ENCODE measurements at regions not wholly inside any gene's neighbourhood (a gene's known extent, or its start where the extent isn't known, plus 50 kb on each side); places are given as distances from the start of the nearest gene placed in this dataset.

- TF ChIP-seq CTCF (IDR thresholded peaks at IDR 0.05) = no peak
- TF ChIP-seq POLR2A (IDR thresholded peaks at IDR 0.05) = no peak
These were observed 1061.8 kb upstream of the ARRDC3 start for GRCh38 chr5:92444888-92445287.

GRCh38 chr5:92435781-92436180 lies 1052.7 kb upstream of the ARRDC3 start:
- TF ChIP-seq POLR2A (IDR thresholded peaks at IDR 0.05) (no peak), CTCF (IDR thresholded peaks at IDR 0.05) (no peak)
- H3K4me3 ChIP-seq = no peak overlapping the region
- intact Hi-C loops (cut with DNase I) = no loop called here
- no peaks in the 10 kb centered on the region for H3K36me3 ChIP-seq
- DNase-seq = no peak
- H3K4me1 ChIP-seq = no peaks in the 10 kb centered on the region
- no peaks in the 10 kb centered on the region for H3K27me3 ChIP-seq
- peaks cover 0 to 9% (median 0%) of the 10 kb centered on the region in 3 donors for H3K9me3 ChIP-seq
- no peak overlapping the region for H3K27ac ChIP-seq
- 75 to 100% methylated on average over 1 to 2 of the region's 3 CpGs for WGBS, 2 donors

More at GRCh38 chr5:92444888-92445287, 1061.8 kb upstream of the ARRDC3 start:
- no peak for DNase-seq
- Histone ChIP-seq H3K27ac (no peak overlapping the region), H3K36me3 (no peaks in the 10 kb centered on the region), H3K27me3 (no peaks in the 10 kb centered on the region), H3K4me1 (no peaks in the 10 kb centered on the region), H3K4me3 (no peak overlapping the region), H3K9me3 (no peaks in the 10 kb centered on the region)
- 62 to 65% methylated on average over 2 of the region's 2 CpGs for WGBS, 2 donors
- intact Hi-C loops (cut with DNase I) = no loop called here

GRCh38 chr5:92429646-92430045 lies 1046.5 kb upstream of the ARRDC3 start:
- H3K27ac ChIP-seq = no peak overlapping the region
- H3K9me3 ChIP-seq = no peaks in the 10 kb centered on the region
- WGBS, 2 donors = 57 to 61% methylated on average over 3 of the region's 3 CpGs
- TF ChIP-seq POLR2A (IDR thresholded peaks at IDR 0.05) (no peak), CTCF (IDR thresholded peaks at IDR 0.05) (no peak)
- no peak overlapping the region for H3K4me3 ChIP-seq
- H3K36me3 ChIP-seq = no peaks in the 10 kb centered on the region
- no peaks in the 10 kb centered on the region for H3K4me1 ChIP-seq
- intact Hi-C loops (cut with DNase I) = no loop called here
- DNase-seq = no peak
- H3K27me3 ChIP-seq = no peaks in the 10 kb centered on the region

- DNase-seq = no peak
- Histone ChIP-seq H3K36me3 (no peaks in the 10 kb centered on the region), H3K4me1 (no peaks in the 10 kb centered on the region), H3K4me3 (no peak overlapping the region), H3K9me3 (no peaks in the 10 kb centered on the region), H3K27me3 (no peaks in the 10 kb centered on the region), H3K27ac (no peak overlapping the region)
- WGBS, 2 donors = 73 to 77% methylated on average over 4 of the region's 4 CpGs
- no peak for TF ChIP-seq CTCF (IDR thresholded peaks at IDR 0.05)
- TF ChIP-seq POLR2A (IDR thresholded peaks at IDR 0.05) = no peak
- intact Hi-C loops (cut with DNase I) = no loop called here
These were observed 1045.3 kb upstream of the ARRDC3 start for GRCh38 chr5:92428415-92428814.

- WGBS, 2 donors = 63 to 65% methylated on average over 1 of the region's 1 CpG
These were observed 1041.8 kb upstream of the ARRDC3 start for GRCh38 chr5:92424785-92425426.

More at GRCh38 chr5:92424785-92425426, 1041.8 kb upstream of the ARRDC3 start:
- intact Hi-C loops (cut with DNase I) = no loop called here
- H3K36me3 ChIP-seq = no peaks in the 10 kb centered on the region
- TF ChIP-seq CTCF (IDR thresholded peaks at IDR 0.05) (no peak), POLR2A (IDR thresholded peaks at IDR 0.05) (no peak)
- no peak for DNase-seq
- H3K27me3 ChIP-seq = no peaks in the 10 kb centered on the region
- no peak overlapping the region for H3K4me3 ChIP-seq
- no peak overlapping the region for H3K27ac ChIP-seq
- H3K9me3 ChIP-seq = no peaks in the 10 kb centered on the region
- H3K4me1 ChIP-seq = no peaks in the 10 kb centered on the region
